Large intestine (tissue), 3 donors: ENCODE measurements at regions not wholly inside any gene's neighbourhood (a gene's known extent, or its start where the extent isn't known, plus 50 kb on each side); places are given as distances from the start of the nearest gene placed in this dataset.

Experiments used
- DNase-seq, 2 donors: peaks; one replicate each; pipeline versions ENCODE4 v3.0.0 to v3.0.0-alpha.2; 2013
- H3K27ac ChIP-seq: one replicate; pipeline ENCODE4 v1.5.1; 2013; ENCODE audit warnings: low read length
- H3K27me3 ChIP-seq: 2 replicates; pipeline ENCODE4 v1.6.1; 2013; ENCODE audit warnings: low read length; ENCODE audit not compliant: control insufficient read depth, insufficient read depth
- H3K36me3 ChIP-seq: 2 replicates; pipeline ENCODE4 v1.6.1; 2013; ENCODE audit warnings: low read length; ENCODE audit not compliant: control insufficient read depth, insufficient read depth
- H3K4me1 ChIP-seq: one replicate; pipeline ENCODE4 v1.6.1; 2013; ENCODE audit warnings: low read length; ENCODE audit not compliant: control insufficient read depth, insufficient read depth
- H3K4me3 ChIP-seq: one replicate; pipeline ENCODE4 v1.5.1; 2013; ENCODE audit warnings: low read length
- H3K9me3 ChIP-seq: one replicate; pipeline ENCODE4 v1.6.1; 2013; ENCODE audit warnings: mild to moderate bottlenecking, low read depth, low read length, moderate library complexity; ENCODE audit not compliant: control insufficient read depth
- WGBS: methylation state at CpG from one replicate; pipeline ENCODE4 v1.1.5; 2013; ENCODE audit warnings: low lambda C conversion rate; ENCODE audit not compliant: insufficient coverage; 5-methylcytosine and 5-hydroxymethylcytosine counted together

DNA sequence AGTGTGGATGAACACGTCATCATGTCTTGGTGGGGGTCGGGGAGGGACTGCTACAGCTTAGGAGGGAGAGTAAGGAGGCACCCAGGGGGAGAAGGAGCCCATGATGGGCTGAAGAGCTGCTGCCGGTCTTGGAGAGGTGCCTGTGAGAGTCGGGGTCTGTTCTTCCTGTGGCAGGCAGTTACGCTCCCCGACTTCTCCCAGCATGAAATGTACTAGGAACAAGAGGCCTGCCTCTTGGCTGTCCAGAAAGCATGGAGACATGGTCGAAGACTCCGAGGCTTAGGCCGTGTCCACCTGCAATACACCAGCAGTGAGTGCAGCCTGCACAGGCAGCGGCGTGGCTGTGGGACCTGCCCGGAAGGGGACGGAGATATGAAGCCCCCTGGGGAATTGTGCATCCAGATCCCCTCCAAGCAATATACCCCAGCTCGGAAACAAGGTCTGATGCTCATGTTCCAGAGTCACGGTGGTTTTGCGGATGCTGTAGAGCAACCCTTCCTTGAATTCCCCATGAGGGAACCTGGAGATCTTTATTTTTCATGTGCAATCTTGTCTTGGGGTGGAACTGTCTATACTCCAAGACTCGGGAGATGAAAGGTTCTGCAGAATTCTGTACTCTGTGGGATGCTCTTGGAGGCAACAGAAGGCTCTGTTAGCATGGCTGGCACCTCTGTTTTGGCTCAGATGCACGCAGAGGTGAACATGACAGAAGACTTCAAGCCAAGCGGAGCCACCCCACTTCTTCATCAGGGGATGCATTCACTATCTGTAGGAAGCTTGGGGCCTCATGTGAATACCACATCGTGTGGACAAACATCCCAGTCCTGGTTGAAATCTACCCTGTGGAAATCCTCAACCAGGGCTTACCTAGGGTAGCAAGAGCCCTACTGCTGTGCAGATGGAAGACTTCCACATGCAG lies 374.9 kb upstream of the IRX4 start:
- Histone ChIP-seq H3K4me1 (no peaks in the 10 kb centered on the region), H3K4me3 (no peak overlapping the region), H3K27me3 (no peaks in the 10 kb centered on the region), H3K9me3 (no peaks in the 10 kb centered on the region), H3K36me3 (no peaks in the 10 kb centered on the region), H3K27ac (no peak overlapping the region)
- no peak for DNase-seq
- no CpG with 5 or more reads among the region's 20 CpGs for WGBS

DNA sequence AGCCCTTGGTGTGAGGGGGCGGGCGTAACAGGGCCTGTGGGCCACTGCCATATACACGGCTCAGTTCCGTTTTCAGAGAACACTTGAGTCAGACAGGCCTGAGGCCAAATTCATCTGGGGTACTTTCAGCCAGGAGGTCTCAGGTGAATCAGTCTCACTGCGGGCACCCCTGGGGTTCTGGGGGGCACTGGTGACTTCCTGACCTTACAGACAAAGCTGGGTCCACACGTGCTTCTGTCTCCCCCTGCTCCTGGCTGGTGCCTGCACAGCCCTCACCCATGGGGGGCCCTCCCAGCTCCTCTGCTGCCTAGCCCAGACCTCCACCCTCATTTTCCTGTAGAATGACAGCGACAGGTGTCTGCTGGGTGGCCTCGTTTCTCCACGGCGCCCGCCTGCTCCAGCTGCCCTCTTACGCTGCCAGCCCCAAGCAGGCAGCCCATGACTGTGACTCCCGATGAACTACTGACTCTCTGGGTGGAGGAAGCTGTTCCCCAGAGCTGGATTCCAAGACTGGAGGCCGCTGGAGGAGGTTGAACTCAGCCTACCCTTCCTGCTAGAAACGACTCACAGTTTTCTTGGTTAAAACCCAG lies 374.1 kb upstream of the IRX4 start:
- no CpG with 5 or more reads among the region's 15 CpGs for WGBS
- Histone ChIP-seq H3K27me3 (no peaks in the 10 kb centered on the region), H3K9me3 (no peaks in the 10 kb centered on the region), H3K4me1 (no peaks in the 10 kb centered on the region), H3K27ac (no peak overlapping the region), H3K4me3 (no peak overlapping the region), H3K36me3 (no peaks in the 10 kb centered on the region)
- DNase-seq, result no peak

DNA sequence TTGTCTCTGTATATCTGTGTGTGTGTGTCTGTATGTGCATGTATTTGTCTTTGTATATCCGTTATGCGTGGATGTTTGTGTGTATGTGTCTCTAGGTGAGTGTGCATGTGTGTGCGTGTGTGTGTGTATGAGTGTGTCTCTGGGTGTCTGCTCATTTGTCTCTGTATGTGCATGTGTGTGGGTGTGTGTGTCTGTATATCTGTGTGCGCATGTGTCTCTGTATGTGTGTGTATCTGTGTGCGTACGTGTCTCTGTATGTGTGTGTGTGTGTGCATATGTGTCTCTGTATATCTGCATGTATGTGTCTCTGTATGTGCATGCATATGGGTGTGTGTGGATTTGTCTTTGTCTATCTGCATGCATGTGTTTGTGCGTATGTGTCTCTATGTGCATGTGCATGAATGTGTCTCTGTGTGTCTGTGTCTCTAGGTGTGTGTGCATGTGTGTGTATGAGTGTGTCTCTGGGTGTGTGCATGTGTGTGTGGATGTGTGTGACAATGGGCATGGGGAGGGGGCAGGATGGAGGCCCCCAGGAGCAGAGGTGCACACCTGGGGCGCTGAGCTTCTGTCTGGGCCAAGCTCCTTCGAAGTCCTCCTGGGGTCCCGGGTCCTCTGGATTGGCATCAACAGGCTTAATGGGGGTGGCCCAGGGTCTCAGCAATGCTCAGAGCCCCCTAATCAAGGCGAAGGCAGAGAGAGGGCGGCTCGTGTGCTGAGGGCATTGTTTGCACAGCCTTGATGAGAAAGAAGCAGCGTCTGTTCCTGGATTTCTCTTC lies 373.4 kb upstream of the IRX4 start:
- Histone ChIP-seq H3K4me3 (no peak overlapping the region), H3K36me3 (no peaks in the 10 kb centered on the region), H3K27ac (no peak overlapping the region), H3K27me3 (no peaks in the 10 kb centered on the region), H3K4me1 (no peaks in the 10 kb centered on the region), H3K9me3 (no peaks in the 10 kb centered on the region)
- no CpG with 5 or more reads among the region's 14 CpGs for WGBS
- DNase-seq, result no peak

DNA sequence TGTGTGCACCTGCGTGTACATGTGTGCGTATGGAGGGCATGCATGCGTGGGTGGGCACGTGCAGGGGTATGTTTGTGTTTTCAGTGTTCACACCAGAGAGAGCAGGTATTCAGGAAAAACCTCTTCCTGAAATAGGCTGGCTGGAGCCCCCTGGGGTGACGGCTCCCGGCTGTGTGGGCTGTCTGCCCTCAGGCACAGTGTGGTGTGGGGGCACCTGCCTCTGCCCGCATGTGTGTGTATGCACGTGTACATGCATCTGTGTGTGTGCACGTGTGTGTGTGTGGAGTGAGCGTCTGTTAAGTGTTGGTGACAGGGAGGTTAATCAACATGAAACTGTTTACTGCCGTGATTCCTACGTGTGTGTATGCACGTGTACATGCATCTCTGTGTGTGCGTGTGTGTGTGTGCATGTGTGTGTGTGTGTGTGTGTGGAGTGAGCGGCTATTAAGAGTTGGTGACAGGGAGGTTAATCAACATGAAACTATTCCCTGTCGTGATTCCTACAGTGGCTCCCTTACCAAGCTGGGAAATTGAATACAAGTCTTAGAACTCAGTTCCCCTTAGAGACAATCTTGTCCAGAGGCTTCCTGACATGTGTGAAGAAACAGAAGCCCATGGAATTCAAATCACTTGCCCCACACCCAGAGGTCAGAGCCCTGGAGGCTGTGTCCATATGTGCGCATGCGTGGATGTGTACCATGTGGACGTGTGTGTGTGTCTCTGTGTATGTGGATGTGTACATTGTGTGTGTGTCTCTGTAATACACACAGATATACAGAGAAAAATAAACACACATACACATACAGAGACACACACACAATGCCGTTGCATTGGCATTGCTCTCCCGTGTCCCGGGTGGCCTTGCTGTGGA lies 372.4 kb upstream of the IRX4 start:
- no peaks in the 10 kb centered on the region for H3K27me3 ChIP-seq
- no peak overlapping the region for H3K4me3 ChIP-seq
- H3K9me3 ChIP-seq, result no peaks in the 10 kb centered on the region
- H3K27ac ChIP-seq, result no peak overlapping the region
- WGBS, result no CpG with 5 or more reads among the region's 22 CpGs
- H3K4me1 ChIP-seq, result no peaks in the 10 kb centered on the region
- DNase-seq, result no peak
- no peaks in the 10 kb centered on the region for H3K36me3 ChIP-seq

DNA sequence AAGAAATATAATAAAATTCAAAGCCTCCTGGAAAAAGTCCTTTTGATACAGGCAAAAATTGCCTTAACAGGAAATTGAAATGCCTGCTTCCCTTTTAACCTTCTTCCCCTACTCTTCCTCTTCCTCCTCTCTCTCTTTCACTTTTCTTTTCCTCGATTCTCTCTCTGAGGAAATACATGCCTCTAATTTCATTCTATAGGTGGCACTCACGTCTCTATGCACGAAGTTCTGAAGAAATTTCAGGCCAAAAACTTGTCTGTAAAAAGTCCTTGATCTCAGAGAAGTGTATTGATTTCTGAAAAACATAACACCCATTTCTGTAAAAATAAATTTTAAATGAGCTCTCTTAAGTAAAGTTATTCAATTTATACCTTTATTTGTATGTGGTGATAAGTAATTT lies 371.7 kb upstream of the IRX4 start:
- H3K36me3 ChIP-seq, result no peaks in the 10 kb centered on the region
- WGBS, result 100% methylated on average over 1 of the region's 3 CpGs
- no peak for DNase-seq
- no peak overlapping the region for H3K27ac ChIP-seq
- H3K4me3 ChIP-seq, result no peak overlapping the region
- H3K27me3 ChIP-seq, result no peaks in the 10 kb centered on the region
- no peaks in the 10 kb centered on the region for H3K4me1 ChIP-seq
- no peaks in the 10 kb centered on the region for H3K9me3 ChIP-seq

DNA sequence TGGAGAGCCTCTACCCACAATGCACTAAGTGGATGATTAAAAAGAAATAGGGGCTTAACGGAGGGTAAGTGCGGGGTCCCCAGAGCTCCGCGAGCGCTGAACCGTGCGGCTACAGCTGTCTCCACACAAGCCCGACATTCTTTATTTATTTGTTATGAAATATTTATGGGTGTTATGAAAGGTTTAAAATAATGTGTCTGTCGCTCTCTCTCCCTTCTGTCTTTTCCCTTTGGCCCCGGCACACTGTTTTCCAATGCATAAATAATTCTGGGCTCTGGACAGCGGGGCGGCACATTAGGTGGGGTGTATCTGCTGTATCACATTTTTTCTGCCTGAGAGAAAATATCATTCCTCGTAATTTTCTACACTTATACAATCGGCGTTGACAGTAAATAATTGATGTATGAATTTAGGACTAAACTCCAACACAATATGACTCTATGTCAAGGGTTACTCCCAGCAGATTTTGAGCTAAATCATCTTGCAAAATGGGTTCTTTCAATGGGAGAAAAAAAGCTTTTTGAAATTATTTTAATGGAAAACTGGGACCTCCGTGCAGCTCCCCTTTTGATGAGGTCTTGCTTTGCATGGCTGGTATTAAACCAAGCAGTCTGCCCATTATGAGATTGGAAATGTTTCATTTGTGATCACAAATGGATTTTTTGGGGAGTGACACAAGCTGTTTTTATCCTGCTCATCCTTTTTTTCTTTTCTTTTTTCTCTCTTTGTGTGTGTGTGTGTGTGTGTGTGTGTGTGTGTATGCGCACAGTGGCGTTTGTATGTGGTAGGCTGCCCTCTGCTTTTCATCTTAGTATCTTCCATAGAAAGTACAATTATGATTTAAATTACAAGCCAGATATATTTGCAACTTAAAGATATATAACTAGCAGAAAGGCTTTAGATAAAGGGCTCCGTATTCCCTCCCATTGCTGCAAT lies 370.6 kb upstream of the IRX4 start:
- WGBS, result 60% methylated on average over 1 of the region's 19 CpGs
- no peak for DNase-seq
- Histone ChIP-seq H3K4me1 (no peaks in the 10 kb centered on the region), H3K36me3 (no peaks in the 10 kb centered on the region), H3K9me3 (no peaks in the 10 kb centered on the region), H3K27ac (no peak overlapping the region), H3K4me3 (no peak overlapping the region), H3K27me3 (no peaks in the 10 kb centered on the region)

DNA sequence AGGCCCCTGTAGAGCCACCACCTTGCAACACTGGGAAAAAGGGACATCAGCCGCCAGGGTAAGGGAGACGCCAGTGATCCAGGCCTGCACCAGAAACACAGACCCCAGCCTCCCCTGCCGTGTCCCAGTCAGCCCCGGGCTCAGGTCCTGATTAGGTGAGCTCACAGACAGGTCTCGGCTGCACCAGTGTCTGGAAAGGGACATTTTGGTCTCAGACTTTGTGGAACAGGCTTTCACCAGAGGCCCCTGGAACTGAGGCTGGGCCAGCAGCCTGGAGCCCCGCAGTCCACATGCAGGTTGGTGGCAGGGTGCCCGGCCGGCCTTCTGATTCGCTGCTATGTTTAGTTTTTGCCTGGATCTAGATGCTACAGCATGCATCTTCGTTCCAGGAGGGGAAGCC lies 369.0 kb upstream of the IRX4 start:
- no CpG with 5 or more reads among the region's 10 CpGs for WGBS
- no peak for DNase-seq

DNA sequence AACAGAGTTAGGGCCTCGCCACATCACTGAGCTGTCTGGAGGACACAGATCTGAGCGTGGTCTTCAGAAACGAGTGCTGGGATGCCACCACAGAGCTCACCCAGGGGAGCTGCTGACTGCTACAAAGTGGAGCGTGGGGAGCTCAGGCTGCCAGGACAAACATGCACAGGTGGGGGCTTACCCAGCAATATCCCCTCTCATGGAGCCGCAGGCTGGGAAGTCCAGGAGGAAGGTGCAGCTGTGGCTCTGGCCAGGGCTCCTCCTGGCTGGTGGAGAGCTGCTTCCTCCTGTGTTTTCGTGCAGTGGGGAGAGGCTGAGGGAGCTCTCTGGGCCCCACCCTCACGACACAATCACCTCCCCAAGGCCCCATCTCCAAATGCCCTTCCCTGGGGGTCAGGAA lies 368.6 kb upstream of the IRX4 start:
- Histone ChIP-seq H3K4me1 (no peaks in the 10 kb centered on the region), H3K4me3 (no peak overlapping the region), H3K36me3 (no peaks in the 10 kb centered on the region), H3K27me3 (no peaks in the 10 kb centered on the region), H3K9me3 (no peaks in the 10 kb centered on the region), H3K27ac (no peak overlapping the region)
- DNase-seq, result no peak
- WGBS, result no CpG with 5 or more reads among the region's 7 CpGs

More for the DNA sequence above, 369.0 kb upstream of the IRX4 start:
- no peaks in the 10 kb centered on the region for H3K4me1 ChIP-seq
- H3K4me3 ChIP-seq, result no peak overlapping the region
- H3K27ac ChIP-seq, result no peak overlapping the region
- H3K36me3 ChIP-seq, result no peaks in the 10 kb centered on the region
- no peaks in the 10 kb centered on the region for H3K27me3 ChIP-seq
- H3K9me3 ChIP-seq, result no peaks in the 10 kb centered on the region

DNA sequence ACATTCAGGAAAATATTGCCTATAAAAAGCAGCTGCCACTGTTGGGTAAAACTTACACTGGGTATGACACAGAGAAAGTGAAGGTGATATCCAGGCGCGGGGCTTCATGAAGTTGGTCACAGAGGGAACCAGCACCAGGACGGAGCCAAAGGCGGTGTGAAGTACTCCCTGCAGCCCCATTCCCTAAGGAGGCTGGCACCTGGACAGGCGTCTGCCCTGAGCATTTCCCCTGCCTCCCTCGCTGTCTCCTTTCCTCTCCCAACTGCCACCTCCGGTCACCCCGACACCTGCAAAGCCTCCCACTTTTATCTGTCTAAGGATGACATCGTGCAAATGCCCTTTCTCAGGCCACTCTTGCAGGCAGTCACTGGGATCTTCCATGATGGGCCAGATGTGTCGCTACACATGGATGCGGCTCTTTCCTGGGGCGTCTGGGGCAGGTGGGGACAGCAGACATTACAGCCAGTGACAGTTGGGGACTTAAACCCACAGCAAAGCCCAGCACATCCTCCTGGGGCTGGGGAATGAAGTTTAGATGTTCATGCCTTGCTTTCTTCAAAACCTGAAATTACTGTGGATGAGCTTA lies 367.7 kb upstream of the IRX4 start:
- DNase-seq, result no peak
- no peaks in the 10 kb centered on the region for H3K27me3 ChIP-seq
- no peak overlapping the region for H3K27ac ChIP-seq
- no peaks in the 10 kb centered on the region for H3K4me1 ChIP-seq
- no peak overlapping the region for H3K4me3 ChIP-seq
- H3K36me3 ChIP-seq, result no peaks in the 10 kb centered on the region
- no CpG with 5 or more reads among the region's 12 CpGs for whole genome bisulfite sequencing
- no peaks in the 10 kb centered on the region for H3K9me3 ChIP-seq
